Heart right ventricle (tissue), 16 donors: ENCODE measurements at regions not wholly inside any gene's neighbourhood (a gene's known extent, or its start where the extent isn't known, plus 50 kb on each side); places are given as distances from the start of the nearest gene placed in this dataset.
"Not testable (repeated sequence)": the region's sequence is repeated elsewhere in the genome, so short reads cannot be mapped to it uniquely, and the experiment has no call there.

ENCODE experiments used
- ATAC-seq, 8 donors: fragments of 200-7000 bp; cut with Tn5 transposase; one replicate each; pipeline ENCODE4 v1.9.1; 2020; ENCODE audit warnings: mild to moderate bottlenecking in 8 of 8, moderate library complexity in 8 of 8, moderate number of reproducible peaks in 1 of 8
- DNase-seq, 2 donors: peaks; one replicate each; pipeline ENCODE4 v3.0.0-alpha.2; 2020
- H3K27ac ChIP-seq, 10 donors: fragments of 200-600 bp; sonication (generic) in 2 of 10; one replicate each; pipeline versions ENCODE4 v1.5.0 to v1.8.0; 2020 to 2022; ENCODE audit warnings: mild to moderate bottlenecking in 3 of 10
- H3K27me3 ChIP-seq, 7 donors: fragments of 200-600 bp; one replicate each; pipeline ENCODE4 v1.8.0; 2021 to 2022; ENCODE audit warnings: mild to moderate bottlenecking in 2 of 7
- H3K36me3 ChIP-seq, 9 donors: fragments of 200-600 bp; sonication (generic) in 1 of 9; one replicate each; pipeline versions ENCODE4 v1.5.0 to v1.8.0; 2020 to 2022; ENCODE audit warnings: mild to moderate bottlenecking in 2 of 9
- H3K4me1 ChIP-seq, 9 donors: fragments of 200-600 bp; sonication (generic) in 1 of 9; one replicate each; pipeline versions ENCODE4 v1.5.0 to v1.8.0; 2020 to 2022; ENCODE audit warnings: mild to moderate bottlenecking in 4 of 9
- H3K4me3 ChIP-seq, 10 donors: fragments of 200-600 bp; sonication (generic) in 2 of 10; one replicate each; pipeline versions ENCODE4 v1.5.0 to v1.8.0; 2020 to 2022; ENCODE audit warnings: mild to moderate bottlenecking in 7 of 10, moderate library complexity in 2 of 10
- H3K9me3 ChIP-seq, 11 donors: fragments of 200-600 bp in 10 of 11; sonication (generic) in 2 of 11; one replicate each; pipeline versions ENCODE4 v1.5.0 to v1.8.0; 2013 to 2022; ENCODE audit warnings: mild to moderate bottlenecking in 2 of 11, control low read depth in 1 of 11, moderate library complexity in 1 of 11
- WGBS, 2 donors: extraction: QIAGEN DNeasy Blood & Tissue Kit; methylation state at CpG; one replicate each; pipeline ENCODE4 v1.1.7; 2013; ENCODE audit warnings: inconsistent platforms in 1 of 2; 5-methylcytosine and 5-hydroxymethylcytosine counted together
- intact Hi-C, 10 donors: fragments of 100-400 bp; cut with DNase I; formaldehyde crosslinking; loops; one replicate each; pipeline versions ENCODE4 v1.11.1 to v1.14.2; 2022
- donor health status: Arrhythmogenic right ventricular cardiomyopathy.
- donor health status: ischemic (EF 13 %, LVEDD 7.1; RV severe dilation, severe dysfunction).
- donor health status: healthy with polysubstance abuse.
- donor health status: DM: no; HTN: yes; CAD: no.
- donor health status: DM: no; HTN: no; CAD: no.
- donor health status: ischemic (EF 25% LVEDD 6.9; RV normal size, moderate dysfunction).
- donor health status: ischemic (EF 25% LVEDD 5.7; RV mildly dilated, moderate dysfunction).
- donor health status: healthy.
- donor health status: DM: yes; HTN: yes; CAD: no.
- donor health status: Ischemic cardiomyopathy.
- donor health status: ischemic (EF 35%, LVEDD 5.7; RV mildly dilated, moderate dysfunction).
- donor health status: nonischemic (EF 11% LVEDD 7.7; RV severe dilation, severe dysfunction).
- donor health status: DM: yes; HTN: yes; CAD: no.
- donor health status: PGD.
- donor health status: ischemic (EF 29% LVEDD 5.4; RV normal size, mild dysfunction).
- donor health status: nonischemic (EF 23%, LVEDD 6.1; RV moderate dilation, normal function).

DNA sequence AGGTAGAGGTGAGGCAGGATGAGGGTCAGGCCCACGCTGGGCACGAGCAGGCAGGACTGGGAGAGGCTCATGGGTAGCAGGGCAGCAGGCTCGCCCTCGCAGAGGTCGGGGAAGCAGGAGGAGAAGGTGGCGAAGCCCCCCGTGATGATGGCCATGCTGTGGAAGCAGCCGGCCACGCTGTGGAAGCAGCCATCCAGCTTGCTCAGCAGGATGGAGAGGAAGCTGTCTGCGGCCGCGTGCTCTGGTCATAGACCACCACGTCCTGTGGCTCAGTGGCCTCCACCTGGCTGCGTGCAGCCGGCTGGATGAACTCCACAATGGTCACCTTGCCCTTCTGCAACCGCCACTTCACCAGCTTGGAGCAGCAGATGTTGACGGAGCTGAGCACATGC is 135.6 kb upstream of the PTPN20 start:
- H3K36me3 ChIP-seq, H3K4me1 ChIP-seq, H3K27ac ChIP-seq, H3K27me3 ChIP-seq, DNase-seq, H3K4me3 ChIP-seq, intact Hi-C loops, H3K9me3 ChIP-seq, ATAC-seq: not testable (repeated sequence)
- WGBS, 2 donors: 94 to 97% methylated on average over 15 to 16 of the region's 17 CpGs

DNA sequence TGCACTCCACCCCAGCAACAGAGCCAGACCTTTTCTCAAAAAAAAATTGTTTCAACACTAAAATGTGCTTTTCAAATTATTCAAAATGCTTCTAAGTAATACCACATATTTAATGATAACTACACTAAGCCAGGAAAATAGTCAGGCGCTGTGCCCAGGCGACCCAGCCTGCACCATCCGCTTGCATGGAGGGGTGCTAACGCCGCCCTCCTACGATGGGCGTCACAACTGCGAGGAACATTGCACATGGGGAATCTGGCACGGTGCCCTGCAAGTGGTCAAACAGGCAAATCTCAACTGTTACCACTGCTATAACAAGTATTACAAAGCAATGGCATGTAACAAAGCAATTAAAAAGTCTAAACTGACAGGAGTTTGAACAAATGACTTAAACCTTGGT is 131.7 kb upstream of the PTPN20 start:
- DNase-seq (peak in 1 of 2 donors; percentile 15), ATAC-seq (peak in 1 of 8 donors; percentile 64)
- intact Hi-C loops, H3K27ac ChIP-seq, H3K9me3 ChIP-seq, H3K36me3 ChIP-seq, H3K4me1 ChIP-seq, H3K27me3 ChIP-seq, H3K4me3 ChIP-seq: not testable (repeated sequence)
- 62 to 73% methylated on average over 9 of the region's 9 CpGs for WGBS, 2 donors

- H3K27ac ChIP-seq, H3K4me1 ChIP-seq, H3K9me3 ChIP-seq, DNase-seq, H3K4me3 ChIP-seq, H3K27me3 ChIP-seq, intact Hi-C loops, H3K36me3 ChIP-seq, ATAC-seq: not testable (repeated sequence)
- 95 to 100% methylated on average over 1 of the region's 1 CpG for WGBS, 2 donors
Measured at GRCh38 chr10:46780164-46780563, 131.1 kb upstream of the PTPN20 start.

DNA sequence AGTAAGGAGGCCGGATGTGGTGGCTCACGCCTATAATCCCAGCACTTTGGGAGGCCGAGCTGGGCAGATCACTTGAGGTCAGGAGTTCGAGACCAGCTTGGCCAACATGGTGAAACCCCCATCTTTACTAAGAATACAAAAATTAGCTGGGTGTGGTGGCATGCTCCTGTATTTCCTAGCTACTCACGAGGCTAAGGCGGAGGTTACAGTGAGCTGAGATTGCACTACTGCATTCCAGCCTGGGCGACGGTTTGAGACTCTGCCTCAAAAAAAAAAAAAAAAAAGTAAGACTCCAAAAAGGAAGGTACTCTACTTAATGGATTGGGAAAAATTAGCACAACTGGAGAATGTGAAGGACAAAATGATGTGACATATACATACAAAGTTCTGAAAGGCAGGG is 130.2 kb upstream of the PTPN20 start:
- H3K9me3 ChIP-seq, H3K27ac ChIP-seq, H3K36me3 ChIP-seq, DNase-seq, H3K4me1 ChIP-seq, H3K27me3 ChIP-seq, intact Hi-C loops, H3K4me3 ChIP-seq, ATAC-seq: not testable (repeated sequence)
- WGBS, 2 donors: 93 to 98% methylated on average over 8 of the region's 8 CpGs

DNA sequence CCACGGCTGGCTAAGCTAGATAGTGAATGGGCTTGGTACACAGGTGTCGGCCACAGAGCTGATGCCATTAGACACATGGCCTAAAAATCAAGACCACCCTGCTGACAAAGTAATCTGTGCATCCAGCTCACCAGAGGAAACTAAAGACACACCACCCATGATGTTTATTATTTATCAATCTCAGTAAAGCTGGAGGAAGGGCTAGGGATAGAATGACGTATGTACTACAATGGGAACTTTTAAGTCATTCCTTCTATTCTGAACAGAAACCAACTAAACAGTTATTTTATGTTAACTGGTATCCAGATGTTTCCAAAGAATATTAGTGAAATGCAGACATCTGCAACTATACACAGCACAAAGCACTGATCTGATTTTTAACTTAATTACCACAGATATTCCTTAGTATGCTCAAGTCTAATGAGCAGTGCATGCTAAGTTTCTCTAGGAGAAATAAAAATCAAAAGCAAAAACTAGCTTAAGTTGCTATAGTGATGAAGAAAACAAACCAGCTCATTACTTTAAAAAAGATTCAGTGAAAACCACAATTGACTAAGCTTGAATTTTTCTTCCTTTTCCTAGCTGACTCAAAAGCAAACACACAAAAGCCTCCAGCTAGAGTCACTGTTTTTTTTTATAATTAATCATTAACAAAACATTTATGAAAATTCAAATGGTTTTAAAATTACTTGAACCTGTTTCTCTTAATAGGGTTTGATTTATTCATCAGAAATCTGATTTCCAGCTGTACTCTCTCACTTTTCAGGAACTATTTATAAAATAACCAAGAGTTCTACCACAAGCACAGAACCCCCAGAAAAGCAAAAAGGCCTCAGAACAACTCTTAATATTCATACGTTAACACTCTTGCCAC is 129.0 kb upstream of the PTPN20 start:
- intact Hi-C loops, H3K27ac ChIP-seq, H3K36me3 ChIP-seq, H3K27me3 ChIP-seq, DNase-seq, H3K4me1 ChIP-seq, ATAC-seq, H3K4me3 ChIP-seq, H3K9me3 ChIP-seq: not testable (repeated sequence)
- WGBS, 2 donors: 84 to 89% methylated on average over 3 to 4 of the region's 4 CpGs

GRCh38 chr10:46784665-46785064 is 126.6 kb upstream of the PTPN20 start:
- intact Hi-C loops, H3K36me3 ChIP-seq, H3K4me1 ChIP-seq, H3K27ac ChIP-seq, DNase-seq, ATAC-seq, H3K27me3 ChIP-seq, H3K4me3 ChIP-seq, H3K9me3 ChIP-seq: not testable (repeated sequence)
- WGBS, 2 donors: 84 to 91% methylated on average over 2 of the region's 2 CpGs

GRCh38 chr10:46786125-46786517 is 125.1 kb upstream of the PTPN20 start:
- H3K27me3 ChIP-seq, H3K36me3 ChIP-seq, H3K9me3 ChIP-seq, H3K4me1 ChIP-seq, intact Hi-C loops, DNase-seq: not testable (repeated sequence)
- H3K4me3 ChIP-seq: peak overlapping the region; percentile 47 to 82 (median 64)
- ATAC-seq: peak in 1 of 8 donors; percentile 13
- H3K27ac ChIP-seq: peak overlapping the region in 9 of 10 donors; percentile 60 to 85 (median 75)
- WGBS, 2 donors: 45 to 56% methylated on average over 13 to 14 of the region's 18 CpGs

- WGBS, 2 donors: 0 to 1% methylated on average over 34 to 43 of the region's 62 CpGs
- DNase-seq (peak; percentile 68 to 69), ATAC-seq (peak; percentile 88 to 97 (median 96))
Measured at GRCh38 chr10:46786518-46787320, 124.5 kb upstream of the PTPN20 start.

More at GRCh38 chr10:46786518-46787320, 124.5 kb upstream of the PTPN20 start:
- H3K36me3 ChIP-seq, H3K9me3 ChIP-seq, H3K4me1 ChIP-seq, H3K27me3 ChIP-seq, intact Hi-C loops: not testable (repeated sequence)
- H3K27ac ChIP-seq: peak overlapping the region in 9 of 10 donors; percentile 60 to 85 (median 75)
- peak overlapping the region; percentile 47 to 82 (median 64) for H3K4me3 ChIP-seq
